HEK293 (cell line): ENCODE measurements at regions not wholly inside any gene's neighbourhood (a gene's known extent, or its start where the extent isn't known, plus 50 kb on each side); places are given as distances from the start of the nearest gene placed in this dataset.

ENCODE experiments used
- ELK4 ChIP-seq: IDR thresholded peaks from 2 replicates; pipeline ENCODE4 v1.6.1; 2011; ENCODE audit warnings: mild to moderate bottlenecking, low read depth, low read length, borderline replicate concordance
- GLI4 ChIP-seq: fragments of 450-650 bp; formaldehyde crosslinking; IDR thresholded peaks from 2 replicates; pipeline ENCODE4 v1.5.1; 2016; ENCODE audit warnings: missing biosample characterization, missing genetic modification characterization
- GLIS2 ChIP-seq: fragments of 450-650 bp; formaldehyde crosslinking; IDR thresholded peaks from 2 replicates; pipeline ENCODE4 v1.5.1; 2016; ENCODE audit warnings: missing biosample characterization, missing genetic modification characterization
- HOXD13 ChIP-seq: sonication (generic); formaldehyde crosslinking; IDR thresholded peaks from 2 replicates; pipeline ENCODE4 v1.8.0; 2022; ENCODE audit warnings: missing genetic modification reagents, borderline replicate concordance
- KLF1 ChIP-seq: fragments of 450-650 bp; formaldehyde crosslinking; IDR thresholded peaks from 2 replicates; pipeline ENCODE4 v1.5.1; 2016; ENCODE audit warnings: missing biosample characterization, missing genetic modification characterization
- PBX3 ChIP-seq: sonication (generic); formaldehyde crosslinking; IDR thresholded peaks from 2 replicates; pipeline ENCODE4 v1.8.1; 2022; ENCODE audit warnings: mild to moderate bottlenecking, moderate library complexity, missing genetic modification reagents
- PRDM4 ChIP-seq: fragments of 450-650 bp; formaldehyde crosslinking; IDR thresholded peaks from 2 replicates; pipeline ENCODE4 v1.5.1; 2017; ENCODE audit warnings: missing biosample characterization, missing genetic modification characterization
- RBAK ChIP-seq: fragments of 450-650 bp; formaldehyde crosslinking; IDR thresholded peaks from 2 replicates; pipeline ENCODE4 v1.5.1; 2016; ENCODE audit warnings: missing biosample characterization, missing genetic modification characterization
- SALL2 ChIP-seq: fragments of 450-650 bp; formaldehyde crosslinking; IDR thresholded peaks from 2 replicates; pipeline ENCODE4 v1.5.0; 2017; ENCODE audit warnings: missing biosample characterization, mild to moderate bottlenecking, missing genetic modification characterization, borderline replicate concordance
- SCRT1 ChIP-seq: fragments of 450-650 bp; formaldehyde crosslinking; IDR thresholded peaks from 2 replicates; pipeline ENCODE4 v1.5.1; 2016; ENCODE audit warnings: missing biosample characterization, missing genetic modification characterization, borderline replicate concordance
- SCRT2 ChIP-seq: fragments of 450-650 bp; formaldehyde crosslinking; IDR thresholded peaks from 2 replicates; pipeline ENCODE4 v1.5.1; 2016; ENCODE audit warnings: missing biosample characterization, missing genetic modification characterization
- SP2 ChIP-seq: fragments of 450-650 bp; formaldehyde crosslinking; IDR thresholded peaks from 2 replicates; pipeline ENCODE4 v1.5.1; 2016; ENCODE audit warnings: missing biosample characterization, missing genetic modification characterization
- SP3 ChIP-seq: fragments of 450-650 bp; formaldehyde crosslinking; IDR thresholded peaks from 2 replicates; pipeline ENCODE4 v1.5.1; 2016; ENCODE audit warnings: missing biosample characterization, missing genetic modification characterization
- SP7 ChIP-seq: fragments of 450-650 bp; formaldehyde crosslinking; IDR thresholded peaks from 2 replicates; pipeline ENCODE4 v1.5.1; 2016; ENCODE audit warnings: missing biosample characterization, missing genetic modification characterization
- ZBTB26 ChIP-seq: fragments of 450-650 bp; formaldehyde crosslinking; optimal IDR thresholded peaks from 2 replicates; pipeline ENCODE3; 2016; ENCODE audit warnings: missing biosample characterization, mild to moderate bottlenecking, missing genetic modification characterization
- ZIC2 ChIP-seq: fragments of 450-650 bp; formaldehyde crosslinking; IDR thresholded peaks from 2 replicates; pipeline ENCODE4 v1.5.1; 2016; ENCODE audit warnings: missing biosample characterization, missing genetic modification characterization
- ZNF155 ChIP-seq: fragments of 450-650 bp; formaldehyde crosslinking; IDR thresholded peaks from 2 replicates; pipeline ENCODE4 v1.5.1; 2016; ENCODE audit warnings: missing biosample characterization, missing genetic modification characterization
- ZNF157 ChIP-seq: fragments of 450-650 bp; formaldehyde crosslinking; IDR thresholded peaks from 2 replicates; pipeline ENCODE4 v1.5.1; 2016; ENCODE audit warnings: missing biosample characterization, missing genetic modification characterization
- ZNF221 ChIP-seq: fragments of 450-650 bp; formaldehyde crosslinking; IDR thresholded peaks from 2 replicates; pipeline ENCODE4 v1.5.1; 2017; ENCODE audit warnings: missing biosample characterization, missing genetic modification characterization, borderline replicate concordance
- ZNF23 ChIP-seq: fragments of 450-650 bp; formaldehyde crosslinking; IDR thresholded peaks from 2 replicates; pipeline ENCODE4 v1.5.1; 2016; ENCODE audit warnings: missing biosample characterization, missing genetic modification characterization, borderline replicate concordance
- ZNF302 ChIP-seq: fragments of 450-650 bp; formaldehyde crosslinking; IDR thresholded peaks from 2 replicates; pipeline ENCODE4 v1.5.1; 2016; ENCODE audit warnings: missing biosample characterization, missing genetic modification characterization, low read depth
- ZNF311 ChIP-seq: fragments of 450-650 bp; formaldehyde crosslinking; IDR thresholded peaks from 2 replicates; pipeline ENCODE4 v1.5.1; 2017; ENCODE audit warnings: missing biosample characterization, missing genetic modification characterization, borderline replicate concordance
- ZNF366 ChIP-seq: fragments of 450-650 bp; formaldehyde crosslinking; conservative IDR thresholded peaks from 2 replicates; pipeline ENCODE4 v1.5.1; 2016; ENCODE audit warnings: missing biosample characterization, missing genetic modification characterization
- ZNF426 ChIP-seq: fragments of 450-650 bp; formaldehyde crosslinking; IDR thresholded peaks from 2 replicates; pipeline ENCODE4 v1.5.1; 2017; ENCODE audit warnings: missing biosample characterization, missing genetic modification characterization, mild to moderate bottlenecking, inconsistent platforms, moderate library complexity
- ZNF488 ChIP-seq: fragments of 450-650 bp; formaldehyde crosslinking; IDR thresholded peaks from 2 replicates; pipeline ENCODE4 v1.5.1; 2016; ENCODE audit warnings: missing biosample characterization, missing genetic modification characterization
- ZNF510 ChIP-seq: fragments of 450-650 bp; formaldehyde crosslinking; IDR thresholded peaks from 2 replicates; pipeline ENCODE4 v1.5.1; 2018; ENCODE audit warnings: mild to moderate bottlenecking, missing genetic modification characterization, missing biosample characterization; ENCODE audit not compliant: insufficient replicate concordance
- ZNF514 ChIP-seq: fragments of 450-650 bp; formaldehyde crosslinking; IDR thresholded peaks from 2 replicates; pipeline ENCODE4 v1.5.1; 2016; ENCODE audit warnings: missing biosample characterization, missing genetic modification characterization
- ZNF548 ChIP-seq: fragments of 450-650 bp; formaldehyde crosslinking; IDR thresholded peaks from 2 replicates; pipeline ENCODE4 v1.5.1; 2016; ENCODE audit warnings: missing biosample characterization, missing genetic modification characterization
- ZNF670 ChIP-seq: fragments of 450-650 bp; formaldehyde crosslinking; IDR thresholded peaks from 2 replicates; pipeline ENCODE4 v1.5.1; 2016; ENCODE audit warnings: missing biosample characterization, missing genetic modification characterization, low read depth
- ZNF785 ChIP-seq: fragments of 450-650 bp; formaldehyde crosslinking; IDR thresholded peaks from 2 replicates; pipeline ENCODE4 v1.5.1; 2016; ENCODE audit warnings: missing biosample characterization, missing genetic modification characterization
- ZSCAN16 ChIP-seq: fragments of 450-650 bp; formaldehyde crosslinking; IDR thresholded peaks from 2 replicates; pipeline ENCODE4 v1.5.1; 2016; ENCODE audit warnings: missing biosample characterization, missing genetic modification characterization
- ZSCAN4 ChIP-seq: fragments of 450-650 bp; formaldehyde crosslinking; IDR thresholded peaks from 2 replicates; pipeline ENCODE4 v1.5.1; 2017; ENCODE audit warnings: missing biosample characterization, missing genetic modification characterization

- TF ChIP-seq GLIS2 (tag by site-specific recombination) (no peak), ZNF426 (tag by site-specific recombination) (no peak), RBAK (tag by site-specific recombination) (no peak), ZNF311 (tag by site-specific recombination) (no peak), PBX3 (CRISPR knock-in tag) (no peak), ZSCAN16 (no peak), SALL2 (tag by site-specific recombination) (no peak), ZNF155 (tag by site-specific recombination) (no peak), ZNF157 (no peak), ZNF514 (tag by site-specific recombination) (no peak), ZIC2 (tag by site-specific recombination) (0 out of 2 replicates have a peak, but pooled peaks have one; percentile 9), ZNF221 (tag by site-specific recombination) (no peak), ZSCAN4 (tag by site-specific recombination) (no peak), SCRT2 (tag by site-specific recombination) (peak; percentile 50; the same call in 1 of the 2 replicates), ELK4 (no peak), HOXD13 (CRISPR knock-in tag) (0 out of 2 replicates have a peak, but pooled peaks have one; percentile 19), SP3 (tag by site-specific recombination) (peak; percentile 47), ZNF302 (no peak), SP2 (0 out of 2 replicates have a peak, but pooled peaks have one; percentile 11), ZNF366 (tag by site-specific recombination) (peak; percentile 76), ZNF510 (tag by site-specific recombination) (no peak), GLI4 (tag by site-specific recombination) (no peak), KLF1 (no peak), ZNF670 (no peak), ZNF548 (tag by site-specific recombination) (no peak), ZNF488 (tag by site-specific recombination) (no peak), ZNF23 (tag by site-specific recombination) (no peak), ZBTB26 (tag by site-specific recombination) (no peak), ZNF785 (tag by site-specific recombination) (no peak), SP7 (tag by site-specific recombination) (peak; percentile 85), PRDM4 (tag by site-specific recombination) (peak; percentile 66), SCRT1 (tag by site-specific recombination) (peak; percentile 45; the same call in 1 of the 2 replicates)
These were observed 232.5 kb downstream of the SKIDA1 start (continued) for GRCh38 chr10:21292763-21293517.
